HUES48 (cell line): ENCODE measurements at regions not wholly inside any gene's neighbourhood (a gene's known extent, or its start where the extent isn't known, plus 50 kb on each side); places are given as distances from the start of the nearest gene placed in this dataset.

Experiments
- H3K27ac ChIP-seq: one replicate; pipeline ENCODE4 v1.7.0; 2013; ENCODE audit warnings: low read depth, low read length, inconsistent platforms
- H3K27me3 ChIP-seq: 2 replicates; pipeline ENCODE4 v1.6.1; 2013; ENCODE audit warnings: mild to moderate bottlenecking, low read length; ENCODE audit not compliant: control insufficient read depth, insufficient read depth
- H3K36me3 ChIP-seq: 2 replicates; pipeline ENCODE4 v1.6.1; 2013; ENCODE audit warnings: low read length; ENCODE audit not compliant: control insufficient read depth, insufficient read depth
- H3K4me1 ChIP-seq: 2 replicates; pipeline ENCODE4 v1.6.1; 2013; ENCODE audit warnings: mild to moderate bottlenecking, low read length; ENCODE audit not compliant: control insufficient read depth, insufficient read depth
- H3K4me3 ChIP-seq: 2 replicates; pipeline ENCODE4 v1.5.1; 2013; ENCODE audit warnings: mild to moderate bottlenecking, low read depth, low read length
- H3K9ac ChIP-seq: 2 replicates; pipeline ENCODE4 v1.6.1; 2013; ENCODE audit warnings: mild to moderate bottlenecking, low read depth, low read length, moderate library complexity
- H3K9me3 ChIP-seq: 2 replicates; pipeline ENCODE4 v1.6.1; 2013; ENCODE audit warnings: low read length; ENCODE audit not compliant: control insufficient read depth, insufficient read depth

DNA sequence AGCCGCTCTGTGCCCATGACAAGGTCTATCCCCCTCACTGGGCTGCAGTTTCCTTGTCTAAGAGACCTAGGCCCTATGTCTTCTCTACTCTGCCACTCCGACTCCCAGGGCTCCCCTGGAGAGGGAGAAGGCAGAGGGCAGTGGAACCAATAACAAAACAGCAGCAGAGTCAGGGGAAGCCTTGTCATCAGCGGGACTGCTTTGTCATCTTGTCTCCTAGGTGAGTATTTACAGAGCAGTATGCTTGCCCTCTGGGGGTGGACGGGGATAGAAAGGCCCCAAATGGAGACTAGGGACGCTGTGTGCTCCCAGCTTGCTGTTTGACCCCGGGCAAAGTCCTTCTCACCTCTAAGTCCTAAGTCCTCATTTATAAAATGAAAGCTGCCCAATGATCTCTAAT, 318.5 kb downstream of the CDK5RAP2 start:
- 0 out of 2 replicates have a peak, but pooled peaks cover 2% of the 10 kb centered on the region for H3K4me1 ChIP-seq
- no peak overlapping the region for H3K4me3 ChIP-seq
- no peaks in the 10 kb centered on the region for H3K36me3 ChIP-seq
- no peak overlapping the region for H3K9ac ChIP-seq
- H3K27me3 ChIP-seq = no peaks in the 10 kb centered on the region
- no peaks in the 10 kb centered on the region for H3K9me3 ChIP-seq
- no peak overlapping the region for H3K27ac ChIP-seq

DNA sequence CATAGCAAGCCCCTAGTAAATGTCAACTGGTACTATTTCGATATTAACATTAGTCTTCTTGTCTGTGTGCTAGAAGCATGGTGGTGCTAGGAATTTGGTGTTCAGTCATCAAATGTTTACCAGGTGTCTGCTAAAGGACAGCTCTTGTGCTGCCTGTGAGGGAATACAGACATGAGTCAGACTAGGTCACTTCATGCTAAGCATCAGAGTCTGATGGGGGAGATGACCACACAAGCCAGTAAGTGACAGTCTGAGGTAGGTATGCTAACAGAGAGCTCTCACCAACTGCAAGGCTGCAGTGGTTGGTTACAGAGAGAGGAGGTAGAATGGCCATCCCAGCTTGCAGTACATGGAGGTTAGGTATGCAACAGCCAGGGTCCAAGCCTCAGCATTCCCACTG, 320.9 kb downstream of the CDK5RAP2 start:
- H3K9me3 ChIP-seq = no peaks in the 10 kb centered on the region
- H3K27ac ChIP-seq = no peak overlapping the region
- H3K9ac ChIP-seq = no peak overlapping the region
- no peaks in the 10 kb centered on the region for H3K36me3 ChIP-seq
- no peaks in the 10 kb centered on the region for H3K27me3 ChIP-seq
- H3K4me3 ChIP-seq = no peak overlapping the region
- no peaks in the 10 kb centered on the region for H3K4me1 ChIP-seq

DNA sequence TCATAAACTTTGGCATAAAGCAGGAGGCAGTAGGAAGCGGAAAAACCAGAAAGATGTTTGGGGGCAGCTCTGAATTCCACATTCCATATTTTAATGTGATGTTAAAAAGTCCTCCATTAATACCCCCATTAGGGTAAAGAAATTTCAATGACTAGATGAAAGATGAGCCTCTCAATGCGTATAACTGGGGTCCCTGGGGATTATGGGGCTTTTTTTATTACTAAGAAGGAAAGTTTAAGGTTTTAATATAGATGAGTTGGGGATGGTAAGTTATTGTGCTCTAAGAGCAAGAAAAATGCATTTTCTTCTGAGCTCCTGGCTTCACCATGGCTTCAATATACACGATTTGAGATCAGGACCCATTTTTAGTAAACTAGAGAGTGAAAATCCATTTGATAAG, 321.9 kb downstream of the CDK5RAP2 start:
- H3K27ac ChIP-seq = no peak overlapping the region
- H3K36me3 ChIP-seq = no peaks in the 10 kb centered on the region
- no peaks in the 10 kb centered on the region for H3K9me3 ChIP-seq
- no peak overlapping the region for H3K9ac ChIP-seq
- no peaks in the 10 kb centered on the region for H3K4me1 ChIP-seq
- no peaks in the 10 kb centered on the region for H3K27me3 ChIP-seq
- H3K4me3 ChIP-seq = no peak overlapping the region

DNA sequence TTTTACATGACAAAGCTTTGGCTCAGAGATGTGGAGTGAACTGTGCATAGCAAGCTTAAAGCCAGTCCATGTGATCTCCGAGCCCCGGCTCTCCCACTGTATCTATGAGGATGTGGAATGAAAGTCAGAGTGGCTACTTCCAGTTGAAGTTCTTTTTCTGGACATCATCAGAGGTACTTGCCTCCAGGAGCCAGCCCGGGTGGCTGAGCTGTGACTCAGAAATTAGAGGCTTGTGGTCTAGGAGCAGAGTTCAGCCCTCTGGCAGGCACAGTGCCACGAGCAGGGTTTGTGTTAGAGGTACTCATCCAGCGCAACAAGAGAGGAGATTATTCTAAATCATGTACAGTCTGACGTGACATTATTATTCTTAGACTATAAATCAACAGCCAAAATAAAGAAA, 322.5 kb downstream of the CDK5RAP2 start:
- no peak overlapping the region for H3K27ac ChIP-seq
- H3K27me3 ChIP-seq = no peaks in the 10 kb centered on the region
- no peak overlapping the region for H3K4me3 ChIP-seq
- no peaks in the 10 kb centered on the region for H3K9me3 ChIP-seq
- H3K9ac ChIP-seq = no peak overlapping the region
- H3K36me3 ChIP-seq = no peaks in the 10 kb centered on the region
- H3K4me1 ChIP-seq = no peaks in the 10 kb centered on the region

DNA sequence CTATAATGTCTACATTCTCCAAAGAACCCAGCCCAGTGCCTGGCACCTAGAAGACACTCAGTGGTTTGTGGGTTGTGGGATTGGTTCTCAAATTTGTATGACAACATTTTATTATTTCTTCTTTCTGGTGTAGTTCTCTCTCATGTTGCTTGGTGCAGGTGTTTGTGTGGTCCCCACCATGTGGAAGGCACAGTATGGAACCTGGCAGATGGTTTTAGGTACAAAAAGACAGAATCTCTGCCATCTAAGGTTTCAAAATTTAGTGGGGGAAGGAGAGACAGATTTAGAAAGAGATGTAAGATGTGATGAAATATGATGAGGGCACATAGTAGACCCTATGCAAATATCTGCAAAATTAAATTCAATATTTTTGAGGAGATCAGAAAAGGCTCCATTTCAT, 323.8 kb downstream of the CDK5RAP2 start:
- Histone ChIP-seq H3K36me3 (no peaks in the 10 kb centered on the region), H3K9me3 (no peaks in the 10 kb centered on the region), H3K27ac (no peak overlapping the region), H3K4me1 (no peaks in the 10 kb centered on the region), H3K4me3 (no peak overlapping the region), H3K27me3 (no peaks in the 10 kb centered on the region), H3K9ac (no peak overlapping the region)

DNA sequence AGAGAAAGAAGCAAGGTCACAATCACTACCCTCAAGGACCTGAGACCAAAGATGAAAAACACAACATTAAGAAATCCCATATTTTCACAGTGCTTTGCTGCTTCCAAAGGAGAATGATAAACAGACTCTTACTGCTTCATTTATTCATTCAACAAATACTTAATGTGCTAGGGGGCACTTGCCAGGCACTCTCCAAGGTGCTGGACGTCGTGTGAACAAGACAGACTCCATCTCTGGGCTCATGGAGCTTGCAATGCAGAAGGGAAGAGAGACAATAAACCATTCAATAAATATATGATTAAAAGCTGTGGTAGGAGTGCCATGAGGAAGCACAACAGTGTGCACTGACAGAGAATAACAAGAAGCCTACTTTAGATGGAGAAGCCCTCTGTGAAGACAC, 327.7 kb downstream of the CDK5RAP2 start:
- H3K27ac ChIP-seq = no peak overlapping the region
- H3K27me3 ChIP-seq = no peaks in the 10 kb centered on the region
- no peaks in the 10 kb centered on the region for H3K9me3 ChIP-seq
- H3K36me3 ChIP-seq = no peaks in the 10 kb centered on the region
- no peak overlapping the region for H3K4me3 ChIP-seq
- H3K4me1 ChIP-seq = no peaks in the 10 kb centered on the region
- no peak overlapping the region for H3K9ac ChIP-seq

DNA sequence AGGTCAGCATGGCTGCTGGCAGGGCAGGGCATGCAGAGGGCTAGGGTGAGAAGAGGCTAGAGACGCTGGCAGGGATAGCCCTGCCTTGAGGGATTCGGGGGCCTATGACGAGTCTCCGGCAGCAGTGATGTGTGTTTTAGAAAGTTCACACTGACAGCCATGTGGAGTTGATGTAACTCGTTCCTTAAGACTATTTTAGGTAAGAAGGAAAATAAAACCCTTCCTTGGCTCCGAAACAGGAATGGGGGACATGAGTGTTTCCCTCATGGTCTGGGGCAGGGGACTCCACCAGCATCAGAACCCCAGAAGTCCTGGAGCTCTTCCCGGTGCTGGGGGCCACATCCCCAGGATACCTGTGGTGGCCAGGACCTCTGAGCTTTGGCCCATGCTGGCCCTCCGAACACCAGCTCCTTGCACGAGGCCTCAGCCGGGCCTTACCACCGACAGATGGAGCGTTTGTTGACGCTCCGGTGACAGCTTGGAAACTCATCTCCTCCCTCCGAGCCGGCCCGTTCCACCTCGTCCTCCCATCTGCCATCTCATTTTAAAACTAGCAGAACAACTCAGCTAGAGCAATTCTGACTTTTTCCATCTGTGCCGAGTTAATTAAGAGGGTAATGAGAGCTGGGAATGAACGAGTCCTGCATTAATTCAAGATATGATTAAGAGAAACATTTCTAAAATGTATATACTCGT, 337.7 kb downstream of the CDK5RAP2 start:
- no peak overlapping the region for H3K27ac ChIP-seq
- H3K9ac ChIP-seq = no peak overlapping the region

DNA sequence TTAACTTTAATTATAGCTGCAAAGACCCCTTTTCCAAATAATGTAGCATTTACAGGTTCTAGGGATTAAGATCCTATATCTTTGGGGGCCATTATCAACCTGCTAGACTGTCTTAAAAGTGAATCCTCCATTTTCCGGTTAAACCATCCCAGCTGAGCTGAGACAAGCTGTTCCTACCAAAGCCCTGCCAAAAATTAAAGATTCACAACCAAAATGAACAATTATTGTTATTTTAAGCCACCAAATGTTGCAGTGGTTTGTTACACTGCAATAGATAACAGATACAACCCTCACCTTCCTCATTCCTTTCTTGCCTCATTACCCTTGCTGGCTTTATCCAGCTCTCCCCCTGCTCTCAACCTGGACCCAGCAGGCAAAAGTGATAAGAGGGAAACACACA, 343.4 kb downstream of the CDK5RAP2 start:
- H3K27ac ChIP-seq = no peak overlapping the region
- no peaks in the 10 kb centered on the region for H3K9me3 ChIP-seq
- no peaks in the 10 kb centered on the region for H3K4me1 ChIP-seq
- no peaks in the 10 kb centered on the region for H3K27me3 ChIP-seq
- H3K36me3 ChIP-seq = no peaks in the 10 kb centered on the region
- no peak overlapping the region for H3K9ac ChIP-seq
- no peak overlapping the region for H3K4me3 ChIP-seq

More for the DNA sequence above, 337.7 kb downstream of the CDK5RAP2 start:
- Histone ChIP-seq H3K36me3 (no peaks in the 10 kb centered on the region), H3K9me3 (no peaks in the 10 kb centered on the region), H3K27me3 (no peaks in the 10 kb centered on the region), H3K4me3 (no peak overlapping the region), H3K4me1 (no peaks in the 10 kb centered on the region)

DNA sequence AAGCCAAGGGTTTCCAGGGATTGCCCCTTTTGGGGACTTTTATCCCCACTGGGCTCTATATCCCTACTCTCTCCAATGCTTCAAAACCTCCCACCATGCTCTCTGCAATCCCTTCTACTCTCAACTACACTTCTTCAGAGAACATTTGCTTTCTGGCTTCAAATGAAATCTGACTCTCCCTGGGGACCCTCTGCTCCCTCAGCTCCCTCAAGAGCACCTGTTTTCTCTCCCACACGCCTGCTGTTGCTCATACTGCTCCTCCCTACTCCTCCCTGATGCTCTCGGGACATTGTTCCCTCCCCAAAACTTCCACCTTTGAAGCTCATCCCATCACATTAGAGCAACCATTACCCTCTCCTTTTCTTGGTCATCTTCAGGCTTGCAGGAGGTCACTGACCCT, 344.9 kb downstream of the CDK5RAP2 start:
- no peak overlapping the region for H3K27ac ChIP-seq
- H3K9me3 ChIP-seq = no peaks in the 10 kb centered on the region
- H3K9ac ChIP-seq = no peak overlapping the region
- no peaks in the 10 kb centered on the region for H3K36me3 ChIP-seq
- H3K4me3 ChIP-seq = no peak overlapping the region
- H3K27me3 ChIP-seq = no peaks in the 10 kb centered on the region
- H3K4me1 ChIP-seq = no peaks in the 10 kb centered on the region

DNA sequence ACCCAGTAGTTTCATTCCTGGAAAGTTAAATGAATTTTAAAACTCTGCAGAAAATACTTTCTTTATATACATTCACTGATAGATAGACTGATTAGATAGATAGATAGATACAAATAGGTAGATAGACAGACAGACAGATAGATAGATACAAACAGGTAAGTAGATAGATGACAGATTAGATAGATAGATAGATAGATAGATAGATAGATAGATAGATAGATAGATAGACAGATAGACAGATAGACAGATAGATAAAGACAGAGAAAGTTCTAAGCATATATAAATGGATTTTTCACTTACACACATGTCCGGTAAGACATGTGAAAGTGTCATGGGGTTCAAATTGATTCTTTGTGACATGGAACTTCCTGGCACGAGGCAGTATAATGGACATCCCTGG, 349.7 kb downstream of the CDK5RAP2 start:
- Histone ChIP-seq H3K27ac (no peak overlapping the region), H3K4me1 (no peaks in the 10 kb centered on the region), H3K27me3 (no peaks in the 10 kb centered on the region), H3K9ac (no peak overlapping the region), H3K4me3 (no peak overlapping the region), H3K36me3 (no peaks in the 10 kb centered on the region), H3K9me3 (no peaks in the 10 kb centered on the region)

DNA sequence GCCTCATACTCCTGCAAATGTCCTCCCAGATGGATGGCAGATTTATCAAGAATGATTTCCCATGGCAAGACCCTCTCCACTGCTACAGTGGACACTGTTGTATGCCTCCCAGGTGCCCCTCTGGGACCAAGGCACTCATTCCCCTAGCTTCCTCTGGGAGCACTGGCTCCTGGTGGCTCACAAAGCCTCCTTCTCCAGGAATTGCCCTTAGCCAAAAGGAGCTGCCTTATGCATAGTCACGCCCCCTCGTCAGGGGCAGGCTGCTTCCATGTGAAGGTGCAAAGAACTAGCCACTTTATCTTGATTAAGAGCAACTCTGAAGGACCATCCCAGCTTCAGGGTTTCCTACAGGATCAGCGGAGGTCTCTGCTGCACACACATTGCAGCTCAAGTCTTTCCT, 358.1 kb downstream of the CDK5RAP2 start:
- H3K27ac ChIP-seq = no peak overlapping the region
- no peaks in the 10 kb centered on the region for H3K27me3 ChIP-seq
- no peaks in the 10 kb centered on the region for H3K9me3 ChIP-seq
- no peaks in the 10 kb centered on the region for H3K4me1 ChIP-seq
- H3K9ac ChIP-seq = no peak overlapping the region
- H3K36me3 ChIP-seq = no peaks in the 10 kb centered on the region
- H3K4me3 ChIP-seq = no peak overlapping the region
